AG09309 (cell line): ENCODE measurements at regions not wholly inside any gene's neighbourhood (a gene's known extent, or its start where the extent isn't known, plus 50 kb on each side); places are given as distances from the start of the nearest gene placed in this dataset.

Experiments
- DNase-seq: peaks from one replicate; pipeline ENCODE4 v3.0.0-alpha.2; 2010; ENCODE audit warnings: low read depth
- H3K4me3 ChIP-seq: 2 replicates; pipeline ENCODE4 v1.5.1; 2011; ENCODE audit warnings: mild to moderate bottlenecking, low read depth, low read length, moderate library complexity; ENCODE audit not compliant: control insufficient read depth
- TF ChIP-seq, protein P1 (sequence below): IDR thresholded peaks from 2 replicates; pipeline ENCODE4 v1.5.1; 2011; ENCODE audit warnings: mild to moderate bottlenecking, low read depth, low read length, inconsistent platforms; ENCODE audit not compliant: insufficient read depth, control insufficient read depth; ENCODE audit errors: missing control alignments

DNA sequence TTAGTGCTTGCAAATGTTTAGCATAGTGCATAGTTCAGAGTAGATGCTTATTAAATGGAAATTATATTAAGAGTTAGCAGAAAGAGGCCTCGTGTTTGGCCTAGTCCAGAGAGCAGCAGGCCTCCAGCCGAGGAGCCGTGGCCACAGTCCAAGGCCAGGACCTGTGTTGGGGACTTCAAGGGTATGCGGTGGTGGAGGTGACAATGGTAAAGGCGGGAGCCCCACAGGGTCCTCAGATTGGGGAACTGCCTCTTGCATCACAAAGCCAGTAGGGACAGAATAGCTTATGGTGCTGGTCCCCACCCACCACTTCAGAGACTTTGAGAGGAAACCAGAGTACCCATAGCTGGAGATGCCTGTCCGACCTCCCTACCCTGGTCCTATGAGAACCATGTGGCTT, 554.6 kb upstream of the RIOK2 start:
- no peak for DNase-seq
- TF ChIP-seq, protein P1, sequence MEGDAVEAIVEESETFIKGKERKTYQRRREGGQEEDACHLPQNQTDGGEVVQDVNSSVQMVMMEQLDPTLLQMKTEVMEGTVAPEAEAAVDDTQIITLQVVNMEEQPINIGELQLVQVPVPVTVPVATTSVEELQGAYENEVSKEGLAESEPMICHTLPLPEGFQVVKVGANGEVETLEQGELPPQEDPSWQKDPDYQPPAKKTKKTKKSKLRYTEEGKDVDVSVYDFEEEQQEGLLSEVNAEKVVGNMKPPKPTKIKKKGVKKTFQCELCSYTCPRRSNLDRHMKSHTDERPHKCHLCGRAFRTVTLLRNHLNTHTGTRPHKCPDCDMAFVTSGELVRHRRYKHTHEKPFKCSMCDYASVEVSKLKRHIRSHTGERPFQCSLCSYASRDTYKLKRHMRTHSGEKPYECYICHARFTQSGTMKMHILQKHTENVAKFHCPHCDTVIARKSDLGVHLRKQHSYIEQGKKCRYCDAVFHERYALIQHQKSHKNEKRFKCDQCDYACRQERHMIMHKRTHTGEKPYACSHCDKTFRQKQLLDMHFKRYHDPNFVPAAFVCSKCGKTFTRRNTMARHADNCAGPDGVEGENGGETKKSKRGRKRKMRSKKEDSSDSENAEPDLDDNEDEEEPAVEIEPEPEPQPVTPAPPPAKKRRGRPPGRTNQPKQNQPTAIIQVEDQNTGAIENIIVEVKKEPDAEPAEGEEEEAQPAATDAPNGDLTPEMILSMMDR = no peak
- no peak overlapping the region for H3K4me3 ChIP-seq

DNA sequence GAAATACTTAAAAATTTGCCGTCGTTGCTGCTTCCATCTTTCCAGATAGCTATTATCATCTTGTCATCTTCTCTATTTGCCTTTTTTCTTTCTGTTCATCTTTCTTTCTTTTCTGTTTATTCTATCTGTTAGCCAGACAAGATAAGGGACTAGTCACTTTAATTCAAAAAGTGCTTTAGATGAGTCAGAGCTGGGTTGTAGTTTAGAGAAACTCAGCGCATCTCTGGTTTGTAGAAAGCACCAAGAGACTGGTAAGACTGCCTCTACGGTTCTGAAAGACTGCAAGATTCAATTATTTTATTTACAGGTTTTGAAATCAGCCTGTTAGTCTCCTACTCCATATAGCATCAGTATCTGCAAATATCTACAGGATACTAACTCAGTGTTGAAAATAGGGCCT, 562.8 kb upstream of the RIOK2 start:
- DNase-seq = no peak
- TF ChIP-seq, protein P1 = no peak
- no peak overlapping the region for H3K4me3 ChIP-seq

GRCh38 chr5:97750576-97750975, 567.5 kb upstream of the RIOK2 start:
- TF ChIP-seq, protein P1 = no peak
- no peak overlapping the region for H3K4me3 ChIP-seq
- DNase-seq = no peak

- no peak overlapping the region for H3K4me3 ChIP-seq
- no peak for DNase-seq
- TF ChIP-seq, protein P1 = no peak
Measured at GRCh38 chr5:97751540-97751939, 568.5 kb upstream of the RIOK2 start.

GRCh38 chr5:97752871-97753270, 569.8 kb upstream of the RIOK2 start:
- no peak overlapping the region for H3K4me3 ChIP-seq
- TF ChIP-seq, protein P1 = no peak
- no peak for DNase-seq

DNA sequence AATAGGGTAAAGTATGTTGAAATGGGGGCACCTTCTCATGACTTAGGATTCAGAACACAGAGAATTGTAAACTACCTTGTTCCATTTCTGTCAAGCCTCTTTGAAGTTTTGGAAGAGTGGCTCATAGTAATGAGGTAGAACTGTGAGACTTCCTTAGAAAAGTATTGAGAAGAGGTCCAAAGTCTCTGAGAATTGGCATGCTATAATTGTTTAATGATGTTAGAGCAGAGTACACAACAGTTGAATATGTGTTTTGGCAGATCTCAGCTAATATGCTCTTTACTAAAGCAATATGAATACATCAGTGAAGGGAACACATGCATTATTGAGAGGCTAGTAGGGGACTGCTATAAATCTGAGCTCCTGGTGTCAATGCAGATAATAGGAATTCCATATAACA, 579.4 kb upstream of the RIOK2 start:
- no peak overlapping the region for H3K4me3 ChIP-seq
- no peak for DNase-seq
- TF ChIP-seq, protein P1 = no peak

DNA sequence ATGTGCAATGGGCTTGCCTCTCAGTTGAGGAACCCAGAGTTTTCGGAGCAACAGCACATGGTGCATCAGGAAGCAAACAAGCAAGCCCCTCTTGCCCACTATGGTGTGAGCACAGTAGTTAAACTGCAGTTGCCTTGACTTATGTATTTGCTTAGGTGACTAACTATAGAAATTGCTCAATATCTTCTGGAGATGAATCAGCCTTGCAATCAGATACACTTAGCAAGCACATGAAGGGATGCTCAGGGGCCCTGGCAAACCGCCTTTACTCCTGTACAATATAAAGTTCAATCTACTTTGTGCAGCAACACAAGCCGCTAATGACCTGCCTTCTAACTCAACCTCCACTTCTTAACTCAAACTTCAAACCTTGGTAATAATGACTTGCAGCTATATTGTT, 581.7 kb upstream of the RIOK2 start:
- TF ChIP-seq, protein P1 = no peak
- H3K4me3 ChIP-seq = no peak overlapping the region
- DNase-seq = peak; percentile 44
